ENCODE measurements at regions not wholly inside any gene's neighbourhood (a gene's known extent, or its start where the extent isn't known, plus 50 kb on each side); places are given as distances from the start of the nearest gene placed in this dataset.
A peak's percentile ranks its signal among the peaks of the same experiment; 100 is the strongest.

- no peaks in the 10 kb centered on the region for H3K27me3 ChIP-seq (replicated peaks; ENCODE audit: control insufficient read depth, insufficient read depth, low read length)
- H3K9ac ChIP-seq (ENCODE audit: low read length), result no peak overlapping the region
- H3K4me1 ChIP-seq (ENCODE audit: control insufficient read depth, insufficient read depth, low read length), result no peaks in the 10 kb centered on the region
- no peak overlapping the region for H3K4me3 ChIP-seq (ENCODE audit: low read length)
- H3K9me3 ChIP-seq (ENCODE audit: control insufficient read depth, low read length), result peaks cover 7% of the 10 kb centered on the region
- no peak for DNase-seq (ENCODE audit: low read depth)
- H3K36me3 ChIP-seq (ENCODE audit: control insufficient read depth, insufficient read depth, low read length, severe bottlenecking), result no peaks in the 10 kb centered on the region
These were observed 478.4 kb downstream of the STK39 start for GRCh38 chr2:167769020-167769419.

- H3K9me3 ChIP-seq (ENCODE audit: control insufficient read depth, low read length), result peaks cover 7% of the 10 kb centered on the region
- no peaks in the 10 kb centered on the region for H3K36me3 ChIP-seq (ENCODE audit: control insufficient read depth, insufficient read depth, low read length, severe bottlenecking)
These were observed 479.6 kb downstream of the STK39 start for GRCh38 chr2:167767830-167768229.

DNA sequence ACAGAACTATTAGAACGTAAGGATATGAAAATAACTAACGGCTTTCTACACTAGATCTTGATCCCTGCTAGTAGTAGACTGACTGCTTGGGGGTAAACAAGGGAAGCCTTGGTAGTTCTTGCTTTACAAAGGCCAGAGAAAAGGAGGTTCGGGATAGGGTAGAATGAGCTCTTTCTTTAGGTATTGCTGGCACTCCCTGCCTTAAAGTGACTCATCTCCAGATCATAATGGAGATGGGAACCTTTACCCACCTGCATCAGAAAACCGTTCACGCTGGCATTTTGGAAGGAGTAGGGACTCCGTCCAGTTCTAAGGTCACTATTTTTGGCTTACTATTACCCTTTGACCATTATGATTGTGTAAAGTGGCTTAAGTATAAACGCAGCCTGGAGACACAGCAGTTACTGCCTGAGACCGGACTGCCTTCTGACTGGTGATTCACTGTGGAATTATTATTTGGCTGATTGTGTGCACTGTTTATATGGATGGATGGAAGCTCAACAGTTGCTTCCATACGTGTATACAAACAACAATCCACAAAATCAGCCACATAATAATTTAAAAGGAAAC, 482.5 kb downstream of the STK39 start:
- no peak overlapping the region for H3K9ac ChIP-seq (ENCODE audit: low read length)
- H3K36me3 ChIP-seq (ENCODE audit: control insufficient read depth, insufficient read depth, low read length, severe bottlenecking), result no peaks in the 10 kb centered on the region
- H3K4me1 ChIP-seq (ENCODE audit: control insufficient read depth, insufficient read depth, low read length), result no peaks in the 10 kb centered on the region
- no peak overlapping the region for H3K4me3 ChIP-seq (ENCODE audit: low read length)
- DNase-seq (ENCODE audit: low read depth), result no peak
- H3K9me3 ChIP-seq (ENCODE audit: control insufficient read depth, low read length), result peaks cover 7% of the 10 kb centered on the region
- no peaks in the 10 kb centered on the region for H3K27me3 ChIP-seq (replicated peaks; ENCODE audit: control insufficient read depth, insufficient read depth, low read length)

More at GRCh38 chr2:167767830-167768229, 479.6 kb downstream of the STK39 start:
- no peaks in the 10 kb centered on the region for H3K27me3 ChIP-seq (replicated peaks; ENCODE audit: control insufficient read depth, insufficient read depth, low read length)
- DNase-seq (ENCODE audit: low read depth), result no peak
- no peaks in the 10 kb centered on the region for H3K4me1 ChIP-seq (ENCODE audit: control insufficient read depth, insufficient read depth, low read length)
- no peak overlapping the region for H3K4me3 ChIP-seq (ENCODE audit: low read length)
- no peak overlapping the region for H3K9ac ChIP-seq (ENCODE audit: low read length)

- Histone ChIP-seq H3K9ac (ENCODE audit: low read length) (no peak overlapping the region), H3K27me3 (replicated peaks; ENCODE audit: control insufficient read depth, insufficient read depth, low read length) (no peaks in the 10 kb centered on the region), H3K4me1 (ENCODE audit: control insufficient read depth, insufficient read depth, low read length) (no peaks in the 10 kb centered on the region), H3K4me3 (ENCODE audit: low read length) (no peak overlapping the region), H3K9me3 (ENCODE audit: control insufficient read depth, low read length) (peaks cover 2% of the 10 kb centered on the region), H3K36me3 (ENCODE audit: control insufficient read depth, insufficient read depth, low read length, severe bottlenecking) (no peaks in the 10 kb centered on the region)
- DNase-seq (ENCODE audit: low read depth), result no peak
These were observed 485.8 kb downstream of the STK39 start for GRCh38 chr2:167761465-167762136.

DNA sequence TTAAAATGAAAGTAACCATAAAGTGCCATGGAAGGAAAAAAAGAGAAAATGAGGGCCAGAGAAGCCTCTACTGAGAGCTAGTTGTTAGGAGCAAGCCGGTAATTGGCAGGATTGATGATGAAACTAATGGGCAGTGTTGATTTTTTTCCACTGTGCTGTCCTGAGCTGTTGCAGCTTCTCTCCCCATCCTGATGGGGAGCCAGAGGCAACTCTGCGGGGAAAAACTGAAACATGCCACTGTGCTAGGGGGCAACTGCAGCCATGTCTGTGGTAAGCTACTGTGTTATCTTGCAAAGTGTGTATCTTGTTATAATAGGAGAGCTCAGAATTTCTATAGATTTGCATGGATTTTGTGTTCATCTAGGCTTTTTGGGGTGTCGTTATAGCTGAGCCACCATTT, 487.9 kb downstream of the STK39 start:
- Histone ChIP-seq H3K4me3 (ENCODE audit: low read length) (no peak overlapping the region), H3K9ac (ENCODE audit: low read length) (no peak overlapping the region), H3K4me1 (ENCODE audit: control insufficient read depth, insufficient read depth, low read length) (no peaks in the 10 kb centered on the region), H3K27me3 (replicated peaks; ENCODE audit: control insufficient read depth, insufficient read depth, low read length) (no peaks in the 10 kb centered on the region), H3K9me3 (ENCODE audit: control insufficient read depth, low read length) (no peaks in the 10 kb centered on the region), H3K36me3 (ENCODE audit: control insufficient read depth, insufficient read depth, low read length, severe bottlenecking) (no peaks in the 10 kb centered on the region)
- no peak for DNase-seq (ENCODE audit: low read depth)

DNA sequence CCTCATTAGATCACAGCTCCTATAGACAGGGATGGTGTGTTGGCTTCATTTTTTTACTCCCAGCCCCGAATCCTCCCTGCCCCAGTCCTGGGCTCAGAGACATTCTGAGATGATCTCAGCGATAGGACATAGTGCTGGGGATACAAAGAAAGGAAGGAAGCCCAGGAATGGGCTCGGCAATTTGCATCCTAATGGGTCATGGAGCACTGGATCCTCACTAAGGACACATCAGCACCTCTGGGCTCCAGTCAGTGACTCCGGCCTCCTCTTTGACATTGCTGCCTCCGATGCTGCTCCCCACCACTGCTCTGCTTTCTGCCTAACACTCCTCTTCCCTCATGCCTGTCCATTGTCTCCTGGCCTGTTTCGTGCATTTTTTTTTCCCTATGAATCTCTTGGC, 489.1 kb downstream of the STK39 start:
- Histone ChIP-seq H3K27me3 (replicated peaks; ENCODE audit: control insufficient read depth, insufficient read depth, low read length) (no peaks in the 10 kb centered on the region), H3K9ac (ENCODE audit: low read length) (no peak overlapping the region), H3K4me1 (ENCODE audit: control insufficient read depth, insufficient read depth, low read length) (no peaks in the 10 kb centered on the region), H3K4me3 (ENCODE audit: low read length) (no peak overlapping the region), H3K36me3 (ENCODE audit: control insufficient read depth, insufficient read depth, low read length, severe bottlenecking) (no peaks in the 10 kb centered on the region), H3K9me3 (ENCODE audit: control insufficient read depth, low read length) (no peaks in the 10 kb centered on the region)
- DNase-seq (ENCODE audit: low read depth), result no peak

DNA sequence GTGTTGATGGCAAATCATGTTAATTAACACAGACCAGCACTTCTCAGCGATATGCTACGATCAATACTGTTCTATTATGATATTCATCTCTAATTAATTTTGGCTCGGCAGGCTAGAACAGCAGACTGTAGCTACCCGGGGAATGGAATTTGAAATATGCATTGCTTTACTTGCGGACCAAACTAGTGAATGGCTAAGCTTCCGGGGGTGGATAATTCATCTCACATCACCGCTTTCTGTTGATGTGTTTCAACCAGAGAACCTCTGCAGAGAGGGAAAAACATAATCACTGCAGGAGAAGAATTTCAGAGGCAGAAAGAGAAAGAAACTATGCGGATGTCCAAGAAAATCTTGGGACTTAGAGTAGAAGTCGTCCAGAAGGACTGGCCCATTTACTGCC, 490.9 kb downstream of the STK39 start:
- peak; percentile 31 for DNase-seq (ENCODE audit: low read depth)
- H3K36me3 ChIP-seq (ENCODE audit: control insufficient read depth, insufficient read depth, low read length, severe bottlenecking), result no peaks in the 10 kb centered on the region
- H3K9me3 ChIP-seq (ENCODE audit: control insufficient read depth, low read length), result no peaks in the 10 kb centered on the region
- H3K9ac ChIP-seq (ENCODE audit: low read length), result no peak overlapping the region
- H3K27me3 ChIP-seq (replicated peaks; ENCODE audit: control insufficient read depth, insufficient read depth, low read length), result no peaks in the 10 kb centered on the region
- no peaks in the 10 kb centered on the region for H3K4me1 ChIP-seq (ENCODE audit: control insufficient read depth, insufficient read depth, low read length)
- no peak overlapping the region for H3K4me3 ChIP-seq (ENCODE audit: low read length)

GRCh38 chr2:167753142-167753541, 494.3 kb downstream of the STK39 start:
- DNase-seq (ENCODE audit: low read depth), result no peak
- Histone ChIP-seq H3K9me3 (ENCODE audit: control insufficient read depth, low read length) (no peaks in the 10 kb centered on the region), H3K4me1 (ENCODE audit: control insufficient read depth, insufficient read depth, low read length) (peaks cover 3% of the 10 kb centered on the region), H3K4me3 (ENCODE audit: low read length) (no peak overlapping the region), H3K27me3 (replicated peaks; ENCODE audit: control insufficient read depth, insufficient read depth, low read length) (no peaks in the 10 kb centered on the region), H3K36me3 (ENCODE audit: control insufficient read depth, insufficient read depth, low read length, severe bottlenecking) (no peaks in the 10 kb centered on the region), H3K9ac (ENCODE audit: low read length) (no peak overlapping the region)

DNA sequence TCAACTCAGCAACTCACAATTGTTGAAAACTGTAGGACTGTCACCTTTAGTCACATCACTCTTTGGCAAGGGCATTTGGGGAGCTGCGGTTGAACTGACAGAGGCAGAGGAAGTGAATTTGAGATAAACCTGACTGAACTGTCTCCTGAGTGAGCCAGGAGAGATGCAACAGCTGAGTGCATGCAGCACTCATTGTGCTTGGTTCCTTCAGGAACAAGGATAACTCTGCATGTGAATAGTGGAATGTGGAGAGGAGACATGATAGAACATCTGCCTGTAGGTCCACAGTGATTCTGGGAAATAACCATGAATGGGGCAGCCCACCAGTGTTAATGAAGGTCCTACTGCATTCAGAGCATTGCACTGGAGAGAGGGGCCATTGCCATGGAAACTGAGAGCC, 494.7 kb downstream of the STK39 start:
- Histone ChIP-seq H3K9ac (ENCODE audit: low read length) (no peak overlapping the region), H3K9me3 (ENCODE audit: control insufficient read depth, low read length) (no peaks in the 10 kb centered on the region), H3K36me3 (ENCODE audit: control insufficient read depth, insufficient read depth, low read length, severe bottlenecking) (no peaks in the 10 kb centered on the region), H3K27me3 (replicated peaks; ENCODE audit: control insufficient read depth, insufficient read depth, low read length) (no peaks in the 10 kb centered on the region), H3K4me3 (ENCODE audit: low read length) (no peak overlapping the region), H3K4me1 (ENCODE audit: control insufficient read depth, insufficient read depth, low read length) (peaks cover 3% of the 10 kb centered on the region)
- no peak for DNase-seq (ENCODE audit: low read depth)

DNA sequence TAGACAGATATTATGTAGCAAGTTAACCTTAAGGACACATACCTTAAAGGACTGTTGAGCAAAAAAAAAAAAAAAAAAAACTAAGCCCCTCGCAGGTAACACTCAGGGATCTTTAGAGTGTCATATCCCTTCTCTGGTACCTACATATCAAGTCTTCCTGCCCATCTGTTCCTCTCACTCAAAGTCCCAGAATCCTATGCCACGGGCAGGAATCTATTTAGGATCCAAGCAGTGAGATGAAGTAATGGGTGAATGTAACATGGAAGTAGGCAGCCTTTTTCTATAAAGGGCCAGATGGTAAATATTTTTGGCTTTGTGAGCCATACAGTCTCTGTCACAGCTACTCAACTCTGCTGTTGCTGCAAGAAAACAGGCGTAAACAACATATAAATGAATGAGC, 496.7 kb downstream of the STK39 start:
- Histone ChIP-seq H3K9ac (ENCODE audit: low read length) (no peak overlapping the region), H3K4me1 (ENCODE audit: control insufficient read depth, insufficient read depth, low read length) (peaks cover 3% of the 10 kb centered on the region)
- no peak for DNase-seq (ENCODE audit: low read depth)

GRCh38 chr2:167749660-167750059, 497.7 kb downstream of the STK39 start:
- DNase-seq (ENCODE audit: low read depth), result no peak
- H3K27me3 ChIP-seq (replicated peaks; ENCODE audit: control insufficient read depth, insufficient read depth, low read length), result no peaks in the 10 kb centered on the region
- H3K36me3 ChIP-seq (ENCODE audit: control insufficient read depth, insufficient read depth, low read length, severe bottlenecking), result no peaks in the 10 kb centered on the region
- no peak overlapping the region for H3K4me3 ChIP-seq (ENCODE audit: low read length)
- no peak overlapping the region for H3K9ac ChIP-seq (ENCODE audit: low read length)
- H3K4me1 ChIP-seq (ENCODE audit: control insufficient read depth, insufficient read depth, low read length), result peaks cover 3% of the 10 kb centered on the region
- no peaks in the 10 kb centered on the region for H3K9me3 ChIP-seq (ENCODE audit: control insufficient read depth, low read length)

More for the DNA sequence above, 496.7 kb downstream of the STK39 start:
- Histone ChIP-seq H3K4me3 (ENCODE audit: low read length) (no peak overlapping the region), H3K27me3 (replicated peaks; ENCODE audit: control insufficient read depth, insufficient read depth, low read length) (no peaks in the 10 kb centered on the region), H3K36me3 (ENCODE audit: control insufficient read depth, insufficient read depth, low read length, severe bottlenecking) (no peaks in the 10 kb centered on the region), H3K9me3 (ENCODE audit: control insufficient read depth, low read length) (no peaks in the 10 kb centered on the region)

- Histone ChIP-seq H3K4me1 (ENCODE audit: control insufficient read depth, insufficient read depth, low read length) (peaks cover 3% of the 10 kb centered on the region), H3K36me3 (ENCODE audit: control insufficient read depth, insufficient read depth, low read length, severe bottlenecking) (no peaks in the 10 kb centered on the region), H3K27me3 (replicated peaks; ENCODE audit: control insufficient read depth, insufficient read depth, low read length) (no peaks in the 10 kb centered on the region), H3K4me3 (ENCODE audit: low read length) (no peak overlapping the region), H3K9me3 (ENCODE audit: control insufficient read depth, low read length) (no peaks in the 10 kb centered on the region), H3K9ac (ENCODE audit: low read length) (no peak overlapping the region)
- DNase-seq (ENCODE audit: low read depth), result no peak
These were observed 498.4 kb downstream of the STK39 start for GRCh38 chr2:167749016-167749415.

Data from adipocyte (in vitro differentiated cells).